ENCODE measurements at regions not wholly inside any gene's neighbourhood (a gene's known extent, or its start where the extent isn't known, plus 50 kb on each side); places are given as distances from the start of the nearest gene placed in this dataset.
"Not testable (repeated sequence)": the region's sequence is repeated elsewhere in the genome, so short reads cannot be mapped to it uniquely, and the experiment has no call there.

- DNase-seq (ENCODE audit: extremely low spot score), result no peak
- TF ChIP-seq CTCF (IDR thresholded peaks at IDR 0.05; ENCODE audit: control extremely low read depth, extremely low read depth, low read depth, missing control alignments), result no peak
- ChIA-PET CTCF (interaction anchor here (0.7 to 1.6 kb wide), 5 partner anchors 25 to 312 kb away, joined by 3 to 8 read pairs (median 3); partner anchors contain the start of genes IFI35 and RPL27), POLR2A (no interaction called here)
Observed at GRCh38 chr17:43309505-43310332, 75.9 kb upstream of the RNU2-1 start.

- POLR2A ChIA-PET, result no interaction called here
- TF ChIP-seq CTCF (IDR thresholded peaks at IDR 0.05; ENCODE audit: control extremely low read depth, extremely low read depth, low read depth, missing control alignments), result no peak
- CTCF ChIA-PET, result interaction anchor here (0.7 to 1.6 kb wide), 6 partner anchors 25 to 311 kb away, joined by 3 to 8 read pairs (median 3); partner anchors contain the start of genes IFI35 and RPL27
- DNase-seq (ENCODE audit: extremely low spot score), result no peak
Observed at GRCh38 chr17:43308999-43309398, 75.2 kb upstream of the RNU2-1 start.

GRCh38 chr17:43304792-43305191 is 71.0 kb upstream of the RNU2-1 start:
- POLR2A ChIA-PET; DNase-seq (ENCODE audit: extremely low spot score); CTCF ChIA-PET: not testable (repeated sequence)

- DNase-seq (ENCODE audit: extremely low spot score); CTCF ChIA-PET; POLR2A ChIA-PET: not testable (repeated sequence)
Observed at GRCh38 chr17:43303049-43303448, 69.3 kb upstream of the RNU2-1 start.

GRCh38 chr17:43299300-43300076 is 65.7 kb upstream of the RNU2-1 start:
- CTCF ChIA-PET; POLR2A ChIA-PET; DNase-seq (ENCODE audit: extremely low spot score): not testable (repeated sequence)

GRCh38 chr17:43289670-43290069 is 55.9 kb upstream of the RNU2-1 start:
- DNase-seq (ENCODE audit: extremely low spot score); CTCF ChIA-PET; POLR2A ChIA-PET: not testable (repeated sequence)

GRCh38 chr17:43283606-43284005 is 49.8 kb upstream of the RNU2-1 start:
- DNase-seq (ENCODE audit: extremely low spot score); POLR2A ChIA-PET; CTCF ChIA-PET: not testable (repeated sequence)
